ENCODE measurements at regions not wholly inside any gene's neighbourhood (a gene's known extent, or its start where the extent isn't known, plus 50 kb on each side); places are given as distances from the start of the nearest gene placed in this dataset.

DNA sequence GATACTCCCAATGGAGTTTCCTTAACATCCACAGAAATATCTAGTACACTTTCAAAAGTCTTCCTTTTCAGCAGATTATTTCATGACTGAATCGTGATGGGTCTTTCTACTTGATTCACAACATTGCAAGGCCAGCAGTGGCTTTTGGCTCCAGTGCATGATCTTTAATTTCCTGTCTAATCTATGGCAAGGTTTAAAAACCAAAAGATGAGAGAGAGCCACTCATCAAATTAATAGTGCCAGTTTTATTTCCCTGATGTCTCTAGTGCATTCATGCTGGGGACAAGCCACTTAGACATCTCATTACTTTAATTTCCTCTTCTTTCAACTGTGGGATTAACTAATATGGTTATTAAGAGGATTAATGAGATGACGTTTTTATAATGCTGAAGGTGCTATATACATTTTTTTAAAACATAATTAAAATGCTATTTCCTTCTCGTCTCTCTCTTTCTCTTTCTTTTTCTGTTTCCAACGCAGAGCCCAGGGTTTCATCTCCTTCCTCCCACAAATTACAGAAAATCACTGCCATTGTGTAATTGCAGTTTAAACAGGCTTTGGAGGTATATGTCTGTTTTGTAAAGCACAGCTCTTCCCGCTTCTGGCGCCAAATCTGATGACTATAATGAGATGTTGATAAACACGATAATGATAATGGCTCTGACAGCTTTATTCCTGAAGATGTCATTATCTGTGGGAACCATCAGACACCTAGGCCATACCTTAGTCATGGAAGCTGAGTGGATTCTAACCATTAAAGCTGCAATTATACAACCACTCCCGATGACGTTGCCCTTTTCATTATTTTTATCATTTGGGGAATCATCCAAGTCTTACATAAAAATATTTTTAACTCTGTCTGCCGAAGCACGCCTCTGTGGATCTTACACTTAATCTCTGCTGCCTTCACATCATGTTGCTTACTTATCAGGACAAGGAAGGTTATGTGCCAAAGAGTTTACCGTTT, 103.1 kb upstream of the PPM1H start:
- no peak overlapping the region for H3K9ac ChIP-seq (ENCODE audit: low read length)

DNA sequence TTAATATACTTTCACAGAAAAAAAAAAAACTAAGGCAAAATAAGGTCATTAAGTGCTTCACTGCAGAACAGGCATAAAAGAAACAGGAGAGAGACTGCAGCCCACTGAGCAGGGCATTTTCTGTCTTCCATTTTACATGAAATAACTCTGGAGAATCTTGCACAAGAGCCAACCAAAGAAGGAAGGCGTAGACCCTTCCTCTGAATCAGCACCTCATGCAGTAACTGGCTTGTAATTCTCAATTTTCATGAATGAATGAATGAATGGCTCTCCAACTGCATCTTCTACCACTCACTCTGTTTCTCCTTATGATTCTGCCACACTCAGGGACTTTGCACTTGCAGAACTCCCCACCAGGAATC, 102.0 kb upstream of the PPM1H start:
- no peaks in the 10 kb centered on the region for H3K27me3 ChIP-seq (ENCODE audit: control insufficient read depth, insufficient read depth, low read length)
- no peak overlapping the region for H3K9ac ChIP-seq (ENCODE audit: low read length)
- no peak overlapping the region for H3K4me3 ChIP-seq (ENCODE audit: low read length)
- H3K36me3 ChIP-seq (ENCODE audit: control insufficient read depth, insufficient read depth, low read length): no peaks in the 10 kb centered on the region
- no peaks in the 10 kb centered on the region for H3K9me3 ChIP-seq (ENCODE audit: control insufficient read depth, low read length)
- no peaks in the 10 kb centered on the region for H3K4me1 ChIP-seq (ENCODE audit: control insufficient read depth, insufficient read depth, low read length)

More for the DNA sequence above, 103.1 kb upstream of the PPM1H start:
- H3K27me3 ChIP-seq (ENCODE audit: control insufficient read depth, insufficient read depth, low read length): no peaks in the 10 kb centered on the region
- no peaks in the 10 kb centered on the region for H3K36me3 ChIP-seq (ENCODE audit: control insufficient read depth, insufficient read depth, low read length)
- H3K4me3 ChIP-seq (ENCODE audit: low read length): no peak overlapping the region
- no peaks in the 10 kb centered on the region for H3K4me1 ChIP-seq (ENCODE audit: control insufficient read depth, insufficient read depth, low read length)
- no peaks in the 10 kb centered on the region for H3K9me3 ChIP-seq (ENCODE audit: control insufficient read depth, low read length)

DNA sequence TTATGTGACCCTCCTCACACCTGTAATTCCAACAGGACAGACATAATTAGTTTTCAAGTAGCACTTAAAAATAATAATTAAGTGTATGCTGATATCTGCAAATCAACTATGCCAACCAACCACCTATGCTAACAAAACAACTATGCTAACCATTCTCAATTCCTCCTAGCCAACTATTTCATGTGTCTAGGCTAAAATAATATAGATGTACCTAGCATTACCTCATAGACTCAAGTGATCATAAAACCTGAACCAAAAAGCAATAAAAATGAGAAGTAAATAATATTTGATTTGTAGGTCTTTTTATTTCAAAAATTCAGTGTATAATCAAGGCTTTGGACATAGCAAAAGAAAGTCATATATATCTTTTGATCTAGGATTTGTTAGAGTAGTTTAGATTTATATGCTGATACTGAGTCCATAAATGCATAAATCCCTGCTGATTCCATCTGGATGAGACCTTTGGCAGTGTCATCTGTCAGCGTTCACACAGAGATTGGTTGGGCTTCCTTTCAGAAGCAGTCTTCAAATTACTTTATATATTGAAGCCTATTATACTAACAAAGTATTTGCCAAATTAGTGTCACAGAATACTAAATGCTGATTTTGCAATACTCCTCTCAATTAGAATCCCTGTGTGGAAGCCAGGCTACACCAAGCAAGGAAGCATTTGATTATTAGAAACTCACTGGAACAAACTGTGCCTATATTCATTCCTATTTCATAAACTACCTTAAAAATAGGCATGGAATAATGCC, 101.4 kb upstream of the PPM1H start:
- H3K27me3 ChIP-seq (ENCODE audit: control insufficient read depth, insufficient read depth, low read length): no peaks in the 10 kb centered on the region
- no peaks in the 10 kb centered on the region for H3K4me1 ChIP-seq (ENCODE audit: control insufficient read depth, insufficient read depth, low read length)
- no peak overlapping the region for H3K9ac ChIP-seq (ENCODE audit: low read length)
- no peak overlapping the region for H3K4me3 ChIP-seq (ENCODE audit: low read length)
- H3K36me3 ChIP-seq (ENCODE audit: control insufficient read depth, insufficient read depth, low read length): no peaks in the 10 kb centered on the region
- H3K9me3 ChIP-seq (ENCODE audit: control insufficient read depth, low read length): no peaks in the 10 kb centered on the region

DNA sequence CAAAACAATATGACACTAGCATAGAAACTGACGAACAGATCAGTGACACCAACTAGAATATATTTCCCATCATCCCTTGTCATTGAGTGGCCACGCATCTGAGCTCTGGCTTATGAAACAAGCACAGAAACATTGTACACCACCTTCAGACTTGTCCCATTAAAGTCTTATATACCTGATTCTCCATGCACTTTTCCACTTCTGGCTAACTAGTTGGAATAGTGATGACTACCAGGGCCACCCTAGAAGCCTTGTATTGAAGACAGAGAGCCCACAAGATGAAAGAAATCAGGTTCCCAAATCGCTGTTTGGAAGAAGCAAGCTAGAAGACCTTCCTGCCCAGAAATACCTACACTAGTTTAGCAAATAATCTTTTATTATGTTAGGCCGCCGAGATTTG, 99.7 kb upstream of the PPM1H start:
- no peak overlapping the region for H3K9ac ChIP-seq (ENCODE audit: low read length)
- H3K4me1 ChIP-seq (ENCODE audit: control insufficient read depth, insufficient read depth, low read length): no peaks in the 10 kb centered on the region
- no peaks in the 10 kb centered on the region for H3K9me3 ChIP-seq (ENCODE audit: control insufficient read depth, low read length)
- no peaks in the 10 kb centered on the region for H3K27me3 ChIP-seq (ENCODE audit: control insufficient read depth, insufficient read depth, low read length)
- no peaks in the 10 kb centered on the region for H3K36me3 ChIP-seq (ENCODE audit: control insufficient read depth, insufficient read depth, low read length)
- no peak overlapping the region for H3K4me3 ChIP-seq (ENCODE audit: low read length)

DNA sequence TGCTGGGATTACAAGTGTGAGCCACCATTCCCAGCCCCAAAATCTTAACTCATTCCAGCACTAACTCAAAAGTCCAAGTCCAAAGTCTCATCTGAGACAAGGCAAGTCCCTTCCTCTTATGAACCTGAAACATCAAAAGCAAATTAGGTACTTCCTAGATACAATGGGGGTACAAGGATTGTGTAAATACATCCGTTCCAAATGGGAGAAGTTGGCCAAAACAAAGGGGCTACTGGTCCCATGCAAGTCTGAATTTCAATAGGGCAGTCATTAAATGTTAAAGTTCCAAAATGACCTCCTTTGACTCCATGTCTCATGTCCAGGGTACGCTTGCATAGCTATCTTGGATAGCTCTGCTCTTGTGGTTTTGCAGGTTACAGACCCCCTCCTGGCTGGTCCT, 94.7 kb upstream of the PPM1H start:
- Histone ChIP-seq H3K36me3 (ENCODE audit: control insufficient read depth, insufficient read depth, low read length) (no peaks in the 10 kb centered on the region), H3K9ac (ENCODE audit: low read length) (no peak overlapping the region), H3K4me3 (ENCODE audit: low read length) (no peak overlapping the region), H3K27me3 (ENCODE audit: control insufficient read depth, insufficient read depth, low read length) (no peaks in the 10 kb centered on the region), H3K9me3 (ENCODE audit: control insufficient read depth, low read length) (no peaks in the 10 kb centered on the region), H3K4me1 (ENCODE audit: control insufficient read depth, insufficient read depth, low read length) (no peaks in the 10 kb centered on the region)

DNA sequence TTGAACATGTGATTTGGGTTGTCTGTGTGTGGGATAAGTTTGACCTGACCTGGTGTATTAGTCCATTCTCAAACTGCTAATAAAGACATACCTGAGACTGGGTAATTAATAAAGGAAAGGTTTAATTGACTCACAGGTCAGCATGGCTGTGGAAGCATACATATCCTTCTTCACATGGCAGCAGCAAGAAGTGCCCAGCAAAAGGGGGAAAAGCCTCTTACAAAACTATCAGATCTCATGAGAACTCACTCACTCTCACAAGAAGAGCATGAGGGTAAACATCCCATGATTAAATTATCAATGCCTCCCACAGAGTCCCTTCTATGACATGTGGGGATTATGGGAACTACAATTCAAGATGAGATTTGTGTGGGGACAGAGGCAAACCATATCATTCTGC, 94.0 kb upstream of the PPM1H start:
- no peaks in the 10 kb centered on the region for H3K4me1 ChIP-seq (ENCODE audit: control insufficient read depth, insufficient read depth, low read length)
- no peaks in the 10 kb centered on the region for H3K27me3 ChIP-seq (ENCODE audit: control insufficient read depth, insufficient read depth, low read length)
- no peaks in the 10 kb centered on the region for H3K9me3 ChIP-seq (ENCODE audit: control insufficient read depth, low read length)

DNA sequence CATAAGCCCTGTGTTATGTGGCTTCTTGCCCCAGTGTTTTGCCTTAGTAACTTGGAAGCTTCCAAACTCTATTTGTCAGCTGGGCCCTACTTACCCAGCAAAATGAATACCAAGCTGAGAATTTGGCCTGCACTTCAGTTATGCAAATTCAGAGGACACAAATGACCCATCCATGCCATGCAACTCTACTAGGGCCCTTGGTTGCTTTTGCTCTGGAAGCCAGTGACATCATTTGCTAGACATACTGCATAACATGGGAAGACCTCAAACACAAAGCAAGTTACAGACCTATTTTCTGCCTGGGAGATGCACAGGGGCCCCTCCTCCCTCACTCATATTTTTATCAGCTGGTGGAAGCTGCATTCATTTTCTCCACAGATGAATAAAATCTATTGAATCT, 90.2 kb upstream of the PPM1H start:
- H3K9me3 ChIP-seq (ENCODE audit: control insufficient read depth, low read length): no peaks in the 10 kb centered on the region
- H3K4me1 ChIP-seq (ENCODE audit: control insufficient read depth, insufficient read depth, low read length): no peaks in the 10 kb centered on the region
- no peak overlapping the region for H3K9ac ChIP-seq (ENCODE audit: low read length)
- H3K27me3 ChIP-seq (ENCODE audit: control insufficient read depth, insufficient read depth, low read length): no peaks in the 10 kb centered on the region
- H3K4me3 ChIP-seq (ENCODE audit: low read length): no peak overlapping the region
- no peaks in the 10 kb centered on the region for H3K36me3 ChIP-seq (ENCODE audit: control insufficient read depth, insufficient read depth, low read length)

More for the DNA sequence above, 94.0 kb upstream of the PPM1H start:
- no peaks in the 10 kb centered on the region for H3K36me3 ChIP-seq (ENCODE audit: control insufficient read depth, insufficient read depth, low read length)
- H3K4me3 ChIP-seq (ENCODE audit: low read length): no peak overlapping the region
- no peak overlapping the region for H3K9ac ChIP-seq (ENCODE audit: low read length)

DNA sequence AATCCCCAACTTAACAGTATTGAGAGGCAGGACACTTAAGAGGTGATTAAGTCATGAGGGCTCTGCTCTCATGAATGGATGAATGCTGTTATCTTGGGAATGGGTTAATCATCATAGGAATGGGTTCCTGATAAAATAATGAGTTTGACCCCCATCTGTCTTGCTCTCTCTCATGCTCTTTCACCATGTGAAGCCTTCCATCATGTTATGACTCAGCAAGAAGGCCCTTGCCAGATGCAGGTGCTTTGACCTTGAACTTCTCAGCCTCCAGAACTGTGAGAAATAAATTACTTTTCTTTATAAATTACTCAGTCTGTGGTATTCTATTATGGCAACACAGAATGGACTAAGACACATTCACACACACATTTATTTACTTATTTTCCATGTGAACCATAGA, 89.0 kb upstream of the PPM1H start:
- no peaks in the 10 kb centered on the region for H3K36me3 ChIP-seq (ENCODE audit: control insufficient read depth, insufficient read depth, low read length)
- H3K9me3 ChIP-seq (ENCODE audit: control insufficient read depth, low read length): no peaks in the 10 kb centered on the region
- no peaks in the 10 kb centered on the region for H3K27me3 ChIP-seq (ENCODE audit: control insufficient read depth, insufficient read depth, low read length)
- H3K4me1 ChIP-seq (ENCODE audit: control insufficient read depth, insufficient read depth, low read length): no peaks in the 10 kb centered on the region
- H3K4me3 ChIP-seq (ENCODE audit: low read length): no peak overlapping the region
- no peak overlapping the region for H3K9ac ChIP-seq (ENCODE audit: low read length)

DNA sequence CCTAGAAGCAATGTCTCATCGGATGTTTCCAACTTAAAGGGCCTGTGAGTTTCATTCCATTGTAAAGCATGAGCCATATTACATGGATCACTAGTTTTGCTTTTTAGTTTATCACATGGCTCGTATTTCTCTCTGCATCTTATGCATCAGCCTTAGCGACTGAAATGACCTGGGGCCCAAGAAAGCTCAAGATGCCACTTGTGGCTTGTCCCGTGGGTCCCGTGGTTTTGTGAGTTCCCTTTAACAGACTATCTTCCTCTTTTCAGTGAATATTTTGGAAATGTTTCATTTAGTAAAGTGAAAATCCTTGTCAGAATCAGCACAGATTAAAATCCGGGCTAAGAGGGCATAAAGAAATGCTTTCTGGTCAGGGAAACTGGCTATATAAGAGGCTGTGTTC, 86.2 kb upstream of the PPM1H start:
- Histone ChIP-seq H3K9me3 (ENCODE audit: control insufficient read depth, low read length) (no peaks in the 10 kb centered on the region), H3K9ac (ENCODE audit: low read length) (no peak overlapping the region), H3K27me3 (ENCODE audit: control insufficient read depth, insufficient read depth, low read length) (no peaks in the 10 kb centered on the region), H3K36me3 (ENCODE audit: control insufficient read depth, insufficient read depth, low read length) (no peaks in the 10 kb centered on the region), H3K4me3 (ENCODE audit: low read length) (no peak overlapping the region), H3K4me1 (ENCODE audit: control insufficient read depth, insufficient read depth, low read length) (no peaks in the 10 kb centered on the region)

DNA sequence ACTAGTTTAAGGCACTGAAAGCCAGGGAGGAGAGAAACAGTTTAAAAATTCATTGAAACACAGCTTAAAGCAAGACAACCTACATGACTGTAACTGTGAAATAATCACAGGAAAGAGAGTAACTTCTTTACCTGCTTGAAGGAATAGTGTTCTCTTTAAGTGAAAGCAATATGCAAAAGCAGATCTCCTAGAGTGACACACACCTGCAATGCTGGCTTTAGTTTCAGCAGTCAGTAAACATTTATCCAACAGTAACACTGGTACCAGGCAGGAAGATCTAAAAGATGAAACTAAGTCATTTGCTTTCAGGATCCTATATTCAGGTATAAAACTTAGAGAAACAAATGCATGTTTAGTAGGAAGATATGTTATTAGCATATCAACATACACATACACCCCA, 85.3 kb upstream of the PPM1H start:
- no peaks in the 10 kb centered on the region for H3K9me3 ChIP-seq (ENCODE audit: control insufficient read depth, low read length)
- no peaks in the 10 kb centered on the region for H3K36me3 ChIP-seq (ENCODE audit: control insufficient read depth, insufficient read depth, low read length)
- H3K4me1 ChIP-seq (ENCODE audit: control insufficient read depth, insufficient read depth, low read length): no peaks in the 10 kb centered on the region
- no peak overlapping the region for H3K9ac ChIP-seq (ENCODE audit: low read length)
- H3K27me3 ChIP-seq (ENCODE audit: control insufficient read depth, insufficient read depth, low read length): no peaks in the 10 kb centered on the region
- H3K4me3 ChIP-seq (ENCODE audit: low read length): no peak overlapping the region

DNA sequence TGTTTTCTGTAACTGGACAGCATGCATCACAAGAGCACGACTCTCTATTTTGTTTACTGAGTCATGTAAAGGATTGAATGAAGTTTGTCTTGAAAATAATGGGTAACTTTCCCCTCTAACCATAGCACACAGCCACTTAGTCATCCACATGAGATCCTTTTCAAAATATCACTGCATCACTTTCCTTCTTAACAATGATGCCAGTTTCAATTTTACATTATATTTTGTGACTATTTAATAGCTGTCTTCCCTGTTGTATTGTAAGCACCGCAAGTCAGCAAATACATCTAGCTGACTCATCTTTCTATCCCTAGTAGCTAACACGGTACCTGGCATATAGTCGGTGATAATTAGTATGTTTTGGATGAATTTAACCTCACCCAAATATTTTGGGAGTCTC, 83.3 kb upstream of the PPM1H start:
- H3K27me3 ChIP-seq (ENCODE audit: control insufficient read depth, insufficient read depth, low read length): no peaks in the 10 kb centered on the region
- no peak overlapping the region for H3K4me3 ChIP-seq (ENCODE audit: low read length)
- H3K4me1 ChIP-seq (ENCODE audit: control insufficient read depth, insufficient read depth, low read length): no peaks in the 10 kb centered on the region
- H3K36me3 ChIP-seq (ENCODE audit: control insufficient read depth, insufficient read depth, low read length): no peaks in the 10 kb centered on the region
- no peak overlapping the region for H3K9ac ChIP-seq (ENCODE audit: low read length)
- no peaks in the 10 kb centered on the region for H3K9me3 ChIP-seq (ENCODE audit: control insufficient read depth, low read length)

DNA sequence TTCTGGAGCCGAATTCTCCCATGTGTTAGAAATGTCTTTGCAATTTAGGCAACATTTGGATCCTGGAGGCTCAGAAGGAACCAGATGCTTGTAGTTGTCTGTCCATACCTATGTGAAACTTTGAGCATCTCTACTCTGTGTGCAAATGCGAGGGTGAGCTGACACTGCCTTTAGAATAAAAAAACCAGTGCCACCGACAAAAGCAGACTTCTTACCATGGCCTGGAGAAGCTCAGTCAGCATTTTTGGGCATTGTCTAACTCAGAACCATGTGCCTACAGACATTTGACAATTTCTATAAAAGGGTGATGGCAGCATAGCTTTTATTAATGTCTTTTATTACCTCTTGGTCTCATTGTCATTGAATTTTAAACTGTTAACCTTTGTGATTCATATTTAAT, 78.4 kb upstream of the PPM1H start:
- Histone ChIP-seq H3K4me1 (ENCODE audit: control insufficient read depth, insufficient read depth, low read length) (no peaks in the 10 kb centered on the region), H3K36me3 (ENCODE audit: control insufficient read depth, insufficient read depth, low read length) (no peaks in the 10 kb centered on the region), H3K9me3 (ENCODE audit: control insufficient read depth, low read length) (no peaks in the 10 kb centered on the region), H3K4me3 (ENCODE audit: low read length) (no peak overlapping the region), H3K9ac (ENCODE audit: low read length) (no peak overlapping the region), H3K27me3 (ENCODE audit: control insufficient read depth, insufficient read depth, low read length) (no peaks in the 10 kb centered on the region)

Measured in mucosa of stomach (tissue), 1 donor.